IPS-18a (cell line): ENCODE measurements at regions not wholly inside any gene's neighbourhood (a gene's known extent, or its start where the extent isn't known, plus 50 kb on each side); places are given as distances from the start of the nearest gene placed in this dataset.
"Not testable (repeated sequence)": the region's sequence is repeated elsewhere in the genome, so short reads cannot be mapped to it uniquely, and the experiment has no call there.

Source experiments
- H3K27ac ChIP-seq: one replicate; pipeline ENCODE4 v1.5.1; 2013; ENCODE audit warnings: low read length
- H3K27me3 ChIP-seq: one replicate; pipeline ENCODE4 v1.6.1; 2013; ENCODE audit warnings: mild to moderate bottlenecking, low read length; ENCODE audit not compliant: control insufficient read depth, insufficient read depth
- H3K36me3 ChIP-seq: one replicate; pipeline ENCODE4 v1.6.1; 2013; ENCODE audit warnings: low read depth, low read length; ENCODE audit not compliant: control insufficient read depth
- H3K4me1 ChIP-seq: one replicate; pipeline ENCODE4 v1.6.1; 2013; ENCODE audit warnings: low read depth, low read length; ENCODE audit not compliant: control insufficient read depth
- H3K4me3 ChIP-seq: one replicate; pipeline ENCODE4 v1.5.1; 2013; ENCODE audit warnings: low read length
- H3K9ac ChIP-seq: one replicate; pipeline ENCODE4 v1.6.1; 2013; ENCODE audit warnings: mild to moderate bottlenecking, low read length, moderate library complexity
- H3K9me3 ChIP-seq: one replicate; pipeline ENCODE4 v1.6.1; 2013; ENCODE audit warnings: low read depth, low read length; ENCODE audit not compliant: control insufficient read depth

- peaks cover 8% of the 10 kb centered on the region for H3K4me1 ChIP-seq
- H3K36me3 ChIP-seq: no peaks in the 10 kb centered on the region
- H3K9me3 ChIP-seq: peaks cover 3% of the 10 kb centered on the region
- no peaks in the 10 kb centered on the region for H3K27me3 ChIP-seq
- H3K27ac ChIP-seq: no peak overlapping the region
- no peak overlapping the region for H3K9ac ChIP-seq
- H3K4me3 ChIP-seq: no peak overlapping the region
Measured at GRCh38 chr6:157748839-157749571, 74.0 kb upstream of the SNX9 start.

- H3K9ac ChIP-seq, H3K27me3 ChIP-seq, H3K4me3 ChIP-seq, H3K27ac ChIP-seq, H3K36me3 ChIP-seq, H3K9me3 ChIP-seq: not testable (repeated sequence)
- peaks cover 15% of the 10 kb centered on the region for H3K4me1 ChIP-seq
Measured at GRCh38 chr6:157750973-157751372, 72.1 kb upstream of the SNX9 start.

DNA sequence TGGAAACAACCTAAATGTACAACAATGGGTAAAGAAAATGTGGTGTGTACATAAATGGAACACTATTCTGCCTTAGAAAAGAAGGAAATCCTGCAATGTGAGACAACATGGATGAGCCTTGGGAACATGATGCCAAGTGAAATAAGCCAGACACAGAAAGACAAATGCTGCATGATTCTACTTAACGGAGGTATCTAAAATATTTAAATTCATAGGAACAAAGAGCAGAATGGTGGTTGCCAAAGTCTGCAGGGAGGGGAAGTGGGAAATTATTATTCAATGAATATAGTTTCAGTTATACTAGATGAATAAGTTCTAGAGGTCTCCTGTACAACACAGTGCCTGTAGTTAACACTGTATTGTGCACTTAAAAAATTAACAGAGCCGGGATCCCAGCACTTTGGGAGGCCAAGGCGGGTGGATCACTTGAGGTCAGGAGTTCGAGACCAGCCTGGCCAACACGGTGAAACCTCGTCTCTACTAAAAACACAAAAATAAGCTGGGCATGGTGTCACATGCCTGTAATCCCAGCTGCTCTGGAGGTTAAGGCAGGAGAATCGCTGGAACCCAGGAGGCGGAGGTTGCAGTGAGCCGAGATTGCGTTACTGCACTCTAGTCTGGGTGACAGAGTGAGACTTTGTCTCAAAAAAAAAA lies 71.4 kb upstream of the SNX9 start:
- peaks cover 3% of the 10 kb centered on the region for H3K9me3 ChIP-seq
- no peak overlapping the region for H3K9ac ChIP-seq

GRCh38 chr6:157752879-157753278 lies 70.2 kb upstream of the SNX9 start:
- peaks cover 17% of the 10 kb centered on the region for H3K4me1 ChIP-seq
- H3K36me3 ChIP-seq, H3K27me3 ChIP-seq, H3K4me3 ChIP-seq, H3K27ac ChIP-seq, H3K9ac ChIP-seq, H3K9me3 ChIP-seq: not testable (repeated sequence)

More for the DNA sequence above, 71.4 kb upstream of the SNX9 start:
- Histone ChIP-seq H3K27me3 (no peaks in the 10 kb centered on the region), H3K27ac (no peak overlapping the region), H3K36me3 (no peaks in the 10 kb centered on the region), H3K4me3 (no peak overlapping the region), H3K4me1 (peaks cover 15% of the 10 kb centered on the region)

DNA sequence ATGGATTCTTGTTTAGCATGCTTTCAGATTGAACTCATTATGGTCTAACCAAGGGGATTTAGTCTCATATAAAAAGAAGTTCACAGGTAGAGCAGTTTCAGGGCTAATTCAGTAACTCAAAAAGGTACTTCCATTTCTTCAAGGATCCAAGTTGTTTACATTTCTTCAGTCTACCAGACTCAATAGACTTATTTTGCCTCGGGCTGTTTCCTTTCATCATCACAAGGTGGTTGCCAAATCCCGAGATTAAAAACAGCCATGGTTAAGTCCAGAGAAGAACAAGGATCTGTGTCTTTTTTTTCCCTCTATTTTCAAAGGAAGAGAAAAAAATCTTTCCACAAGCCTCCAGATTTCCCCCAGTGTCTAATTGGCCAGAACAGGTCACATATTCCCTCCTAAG lies 69.8 kb upstream of the SNX9 start:
- H3K9me3 ChIP-seq: no peaks in the 10 kb centered on the region
- H3K27ac ChIP-seq: no peak overlapping the region
- H3K4me1 ChIP-seq: peaks cover 17% of the 10 kb centered on the region
- H3K36me3 ChIP-seq: no peaks in the 10 kb centered on the region
- H3K9ac ChIP-seq: no peak overlapping the region
- no peak overlapping the region for H3K4me3 ChIP-seq
- H3K27me3 ChIP-seq: peaks cover 7% of the 10 kb centered on the region

DNA sequence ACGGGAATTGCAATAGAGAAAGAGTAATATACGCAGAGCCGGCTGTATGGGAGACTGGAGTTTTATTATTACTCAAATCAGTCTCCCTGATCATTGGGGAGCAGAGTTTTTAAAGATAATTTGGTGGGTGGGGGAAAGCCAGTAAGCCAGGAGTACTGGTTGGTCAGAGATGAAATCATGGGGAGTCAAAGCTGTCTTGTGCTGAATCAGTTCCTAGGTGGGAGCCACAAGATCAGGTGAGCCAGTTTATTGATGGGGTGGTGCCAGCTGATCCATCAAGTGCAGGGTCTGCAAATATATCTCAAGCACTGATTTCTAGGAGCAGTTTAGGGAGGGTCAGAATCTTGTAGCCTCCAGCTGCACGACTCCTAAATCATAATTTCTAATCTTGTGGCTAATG lies 69.2 kb upstream of the SNX9 start:
- not testable (repeated sequence) for H3K9me3 ChIP-seq, H3K36me3 ChIP-seq, H3K4me3 ChIP-seq, H3K27me3 ChIP-seq, H3K27ac ChIP-seq, H3K9ac ChIP-seq
- peaks cover 17% of the 10 kb centered on the region for H3K4me1 ChIP-seq

- Histone ChIP-seq H3K4me1 (peaks cover 17% of the 10 kb centered on the region), H3K27me3 (peaks cover 7% of the 10 kb centered on the region), H3K9ac (no peak overlapping the region), H3K9me3 (no peaks in the 10 kb centered on the region), H3K4me3 (no peak overlapping the region), H3K27ac (no peak overlapping the region), H3K36me3 (no peaks in the 10 kb centered on the region)
Measured at GRCh38 chr6:157754351-157754750, 68.7 kb upstream of the SNX9 start.

DNA sequence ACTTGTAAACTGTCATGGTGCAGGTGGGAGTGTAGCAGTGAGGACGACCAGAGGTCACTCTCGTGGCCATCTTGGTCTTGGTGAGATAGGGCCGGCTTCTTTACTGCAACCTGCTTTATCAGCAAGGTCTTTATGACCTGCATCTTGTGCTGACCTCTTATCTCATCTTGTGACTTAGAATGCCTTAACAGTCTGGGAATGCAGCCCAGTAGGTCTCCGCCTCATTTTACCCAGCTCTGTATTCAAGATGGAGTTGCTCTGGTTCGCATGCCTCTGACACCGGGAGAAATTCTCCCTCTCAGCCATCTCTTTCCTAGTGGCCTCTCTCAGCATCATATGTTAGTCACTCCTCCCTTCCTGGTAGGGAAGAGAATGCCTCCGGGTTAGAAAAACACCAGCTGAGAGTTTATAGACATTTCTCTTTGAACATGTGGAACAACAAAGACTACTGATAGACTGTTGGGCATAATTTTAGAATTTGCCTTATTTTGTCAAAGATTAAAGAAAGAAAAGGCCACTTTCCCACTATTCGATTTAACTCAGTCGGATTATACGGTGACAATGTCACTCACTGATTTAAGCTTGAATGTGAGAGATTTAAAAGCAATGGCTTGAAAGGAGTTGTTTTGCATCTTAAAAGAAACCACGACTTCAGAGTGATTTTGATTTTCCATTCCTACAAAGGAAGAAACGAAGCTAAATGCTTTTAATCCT lies 67.9 kb upstream of the SNX9 start:
- H3K36me3 ChIP-seq: no peaks in the 10 kb centered on the region
- H3K4me3 ChIP-seq: no peak overlapping the region
- H3K27me3 ChIP-seq: peaks cover 7% of the 10 kb centered on the region
- H3K9me3 ChIP-seq: no peaks in the 10 kb centered on the region
- H3K27ac ChIP-seq: no peak overlapping the region
- peaks cover 17% of the 10 kb centered on the region for H3K4me1 ChIP-seq
- H3K9ac ChIP-seq: no peak overlapping the region

DNA sequence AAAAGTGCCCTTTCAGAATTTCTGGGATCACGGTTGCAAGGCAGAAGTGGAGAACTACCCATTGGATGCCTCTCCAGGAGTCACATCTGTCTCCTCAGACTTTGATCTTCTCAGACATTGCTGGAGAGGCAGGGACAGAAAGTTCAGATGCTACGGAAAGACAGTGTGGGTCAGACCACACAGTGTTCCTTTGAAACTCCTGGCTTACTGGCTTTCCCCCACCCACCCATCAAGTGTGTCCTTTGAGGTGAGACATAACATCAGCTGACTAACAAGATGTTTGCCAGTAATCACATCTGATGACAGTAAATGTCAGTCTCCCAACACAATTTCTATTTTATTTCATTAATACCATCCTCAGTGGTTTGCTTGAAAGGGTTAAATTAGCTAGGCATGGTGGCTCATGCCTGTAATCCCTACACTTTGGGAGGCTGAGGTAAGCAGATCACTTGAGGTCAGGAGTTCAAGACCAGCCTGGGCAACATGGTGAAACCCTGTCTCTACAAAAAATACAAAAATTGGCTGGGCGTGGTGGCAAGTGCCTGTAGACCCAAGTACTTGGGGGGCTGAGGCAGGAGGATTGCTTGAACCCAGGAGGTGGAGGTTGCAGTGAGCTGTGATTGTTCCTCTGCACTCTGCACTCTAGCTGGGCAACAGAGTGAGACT lies 67.2 kb upstream of the SNX9 start:
- H3K9me3 ChIP-seq: no peaks in the 10 kb centered on the region
- no peak overlapping the region for H3K27ac ChIP-seq
- H3K4me3 ChIP-seq: no peak overlapping the region
- H3K36me3 ChIP-seq: no peaks in the 10 kb centered on the region
- peaks cover 17% of the 10 kb centered on the region for H3K4me1 ChIP-seq
- no peak overlapping the region for H3K9ac ChIP-seq
- peaks cover 7% of the 10 kb centered on the region for H3K27me3 ChIP-seq

GRCh38 chr6:157756708-157757429 lies 66.2 kb upstream of the SNX9 start:
- Histone ChIP-seq H3K36me3 (no peaks in the 10 kb centered on the region), H3K4me3 (no peak overlapping the region), H3K27ac (no peak overlapping the region), H3K9ac (no peak overlapping the region), H3K4me1 (peaks cover 22% of the 10 kb centered on the region), H3K9me3 (no peaks in the 10 kb centered on the region), H3K27me3 (peaks cover 7% of the 10 kb centered on the region)
